Cardiac fibroblast (primary cell): ENCODE measurements at regions not wholly inside any gene's neighbourhood (a gene's known extent, or its start where the extent isn't known, plus 50 kb on each side); places are given as distances from the start of the nearest gene placed in this dataset.

Source experiments
- DNase-seq, 2 donors: peaks; one replicate each; pipeline versions ENCODE4 v3.0.0 to v3.0.0-alpha.2; 2010; ENCODE audit warnings: low read depth in 2 of 2
- H3K4me3 ChIP-seq, 2 donors: replicated peaks in 1 of 2; 1 replicate in 1 of 2; 2 replicates in 1 of 2; pipeline ENCODE4 v1.5.1; 2011; ENCODE audit warnings: low read depth in 2 of 2, low read length in 2 of 2, mild to moderate bottlenecking in 2 of 2, moderate library complexity in 1 of 2
- CTCF ChIP-seq: IDR thresholded peaks from one replicate; pipeline ENCODE4 v1.5.1; 2011; ENCODE audit warnings: low read depth, mild to moderate bottlenecking, low read length, inconsistent platforms

GRCh38 chr3:30500666-30501399, 105.6 kb upstream of the TGFBR2 start:
- no peak overlapping the region for H3K4me3 ChIP-seq
- no peak for TF ChIP-seq CTCF
- no peak for DNase-seq

GRCh38 chr3:30501526-30501925, 104.9 kb upstream of the TGFBR2 start:
- no peak overlapping the region for H3K4me3 ChIP-seq
- TF ChIP-seq CTCF, result no peak
- DNase-seq, result no peak

- TF ChIP-seq CTCF, result no peak
- peak in 1 of 2 donors; percentile 47 for DNase-seq
- no peak overlapping the region for H3K4me3 ChIP-seq
Observed at GRCh38 chr3:30502051-30502741, 104.2 kb upstream of the TGFBR2 start.

GRCh38 chr3:30502742-30503073, 103.7 kb upstream of the TGFBR2 start:
- TF ChIP-seq CTCF, result no peak
- peak in 1 of 2 donors; percentile 81 for DNase-seq
- no peak overlapping the region for H3K4me3 ChIP-seq

GRCh38 chr3:30503446-30503845, 103.0 kb upstream of the TGFBR2 start:
- TF ChIP-seq CTCF, result no peak
- no peak for DNase-seq

GRCh38 chr3:30504939-30505338, 101.5 kb upstream of the TGFBR2 start:
- DNase-seq, result no peak
- no peak for TF ChIP-seq CTCF
- H3K4me3 ChIP-seq, result no peak overlapping the region

More at GRCh38 chr3:30503446-30503845, 103.0 kb upstream of the TGFBR2 start:
- no peak overlapping the region for H3K4me3 ChIP-seq
